ENCODE measurements at regions not wholly inside any gene's neighbourhood (a gene's known extent, or its start where the extent isn't known, plus 50 kb on each side); places are given as distances from the start of the nearest gene placed in this dataset.

- Mint-ChIP-seq H3K36me3 (ENCODE audit: low read depth) (no peaks in the 10 kb centered on the region), H3K4me1 (peaks cover 22% of the 10 kb centered on the region), H3K27ac (no peak overlapping the region), H3K4me3 (no peak overlapping the region), H3K9me3 (peaks cover 5% of the 10 kb centered on the region), H3K27me3 (ENCODE audit: insufficient read depth, low read depth, poor library complexity) (peaks cover 15% of the 10 kb centered on the region)
- TF ChIP-seq ZNF462 (CRISPR knock-in tag; IDR thresholded peaks at IDR 0.05), result no peak
- TF ChIP-seq EZH2phosphoT487 (IDR thresholded peaks at IDR 0.05; ENCODE audit: unreplicated experiment), result no peak
- no peak for TF ChIP-seq JUNB (IDR thresholded peaks at IDR 0.05; ENCODE audit: unreplicated experiment)
- no peak for TF ChIP-seq ZNF114 (CRISPR knock-in tag; IDR thresholded peaks at IDR 0.05)
- TF ChIP-seq CREB1 (CRISPR knock-in tag; IDR thresholded peaks at IDR 0.05; ENCODE audit: low read depth), result no peak
- TF ChIP-seq REST (IDR thresholded peaks at IDR 0.05; ENCODE audit: unreplicated experiment), result no peak
- no peak for TF ChIP-seq NANOG (IDR thresholded peaks at IDR 0.05; ENCODE audit: borderline replicate concordance)
- TF ChIP-seq ZNF331 (CRISPR knock-in tag; IDR thresholded peaks at IDR 0.05; ENCODE audit: low read depth), result no peak
- no peak for TF ChIP-seq ETS1 (IDR thresholded peaks at IDR 0.05)
- no peak for TF ChIP-seq POLR2AphosphoS5 (IDR thresholded peaks at IDR 0.05; ENCODE audit: low read depth)
- no peak for TF ChIP-seq EZH2 (IDR thresholded peaks at IDR 0.05; ENCODE audit: low read depth, unreplicated experiment)
- Histone ChIP-seq H3K9me2 (ENCODE audit: insufficient read depth) (no peaks in the 10 kb centered on the region; the same call in 1 of the 2 replicates), H2AFZ (peak overlapping the region; percentile 91), H3K79me2 (replicated peaks; ENCODE audit: insufficient read depth) (no peaks in the 10 kb centered on the region), H3K4me1 (ENCODE audit: insufficient read depth) (peaks cover 10% of the 10 kb centered on the region; the same call in 1 of the 2 replicates), H3K27me3 (ENCODE audit: insufficient read depth) (no peaks in the 10 kb centered on the region), H3K4me2 (no peak overlapping the region), H3K36me3 (ENCODE audit: insufficient read depth) (no peaks in the 10 kb centered on the region), H3K4me3 (no peak overlapping the region), H3K27ac (ENCODE audit: low read depth) (no peak overlapping the region), H3F3A (replicated peaks; ENCODE audit: low read depth) (no peaks in the 10 kb centered on the region), H4K20me1 (replicated peaks; ENCODE audit: insufficient read depth) (no peaks in the 10 kb centered on the region)
- ATAC-seq, result peak; percentile 37
- DNase-seq (ENCODE audit: low spot score), result peak; percentile 11
Observed at GRCh38 chr20:57810511-57811373, 100.9 kb upstream of the PMEPA1 start.
